ENCODE measurements at regions not wholly inside any gene's neighbourhood (a gene's known extent, or its start where the extent isn't known, plus 50 kb on each side); places are given as distances from the start of the nearest gene placed in this dataset.

GRCh38 chr18:45402485-45403056 is 212.7 kb upstream of the SLC14A2 start:
- Histone ChIP-seq H3K36me3 (ENCODE audit: insufficient read depth) (no peaks in the 10 kb centered on the region), H3K4me1 (ENCODE audit: insufficient read depth) (no peaks in the 10 kb centered on the region), H3K79me2 (replicated peaks; ENCODE audit: insufficient read depth) (no peaks in the 10 kb centered on the region), H3K27ac (ENCODE audit: low read depth) (no peak overlapping the region), H3K9me2 (ENCODE audit: insufficient read depth) (peaks cover 15% of the 10 kb centered on the region), H3K27me3 (ENCODE audit: insufficient read depth) (no peaks in the 10 kb centered on the region), H3K4me2 (no peak overlapping the region), H2AFZ (no peak overlapping the region), H4K20me1 (replicated peaks; ENCODE audit: insufficient read depth) (no peaks in the 10 kb centered on the region), H3K4me3 (no peak overlapping the region), H3F3A (replicated peaks; ENCODE audit: low read depth) (no peaks in the 10 kb centered on the region)
- H3K27ac Mint-ChIP-seq, result no peak overlapping the region
- no peaks in the 10 kb centered on the region for H3K27me3 Mint-ChIP-seq (ENCODE audit: insufficient read depth, low read depth, poor library complexity)
- no peaks in the 10 kb centered on the region for H3K9me3 Mint-ChIP-seq
- H3K36me3 Mint-ChIP-seq (ENCODE audit: low read depth), result no peaks in the 10 kb centered on the region; the same call in 2 of the 3 replicates
- DNase-seq (ENCODE audit: low spot score), result no peak
- no peak overlapping the region for H3K4me3 Mint-ChIP-seq
- no peak for ATAC-seq
- H3K4me1 Mint-ChIP-seq, result no peaks in the 10 kb centered on the region
- TF ChIP-seq ZNF331 (CRISPR knock-in tag; IDR thresholded peaks at IDR 0.05; ENCODE audit: low read depth), result no peak
- no peak for TF ChIP-seq POLR2AphosphoS5 (IDR thresholded peaks at IDR 0.05; ENCODE audit: low read depth)
- no peak for TF ChIP-seq STAT1 (IDR thresholded peaks at IDR 0.05; ENCODE audit: unreplicated experiment)
- TF ChIP-seq NANOG (IDR thresholded peaks at IDR 0.05; ENCODE audit: borderline replicate concordance), result no peak
- no peak for TF ChIP-seq CREB1 (CRISPR knock-in tag; IDR thresholded peaks at IDR 0.05; ENCODE audit: low read depth)
- TF ChIP-seq CTCF (conservative IDR thresholded peaks at IDR 0.05; ENCODE audit: low read depth in 2 of 2), result no peak
- no peak for TF ChIP-seq ETS1 (IDR thresholded peaks at IDR 0.05)
- no peak for TF ChIP-seq EZH2phosphoT487 (IDR thresholded peaks at IDR 0.05; ENCODE audit: unreplicated experiment)
- TF ChIP-seq EZH2 (IDR thresholded peaks at IDR 0.05; ENCODE audit: low read depth, unreplicated experiment), result no peak
- TF ChIP-seq REST (IDR thresholded peaks at IDR 0.05; ENCODE audit: unreplicated experiment), result no peak
- TF ChIP-seq JUNB (IDR thresholded peaks at IDR 0.05; ENCODE audit: unreplicated experiment), result no peak
- TF ChIP-seq ZNF462 (CRISPR knock-in tag; IDR thresholded peaks at IDR 0.05), result no peak
- TF ChIP-seq ZNF114 (CRISPR knock-in tag; IDR thresholded peaks at IDR 0.05), result no peak
